ENCODE measurements at regions not wholly inside any gene's neighbourhood (a gene's known extent, or its start where the extent isn't known, plus 50 kb on each side); places are given as distances from the start of the nearest gene placed in this dataset.

GRCh38 chr6:4372866-4373265 lies 237.5 kb upstream of the ECI2 start:
- TF ChIP-seq RCOR1 (IDR thresholded peaks at IDR 0.05; ENCODE audit: borderline replicate concordance in 1 of 2, low read depth in 2 of 2, low read length in 2 of 2) (no peak), ZNF280A (IDR thresholded peaks at IDR 0.05; ENCODE audit: low read depth, partially characterized antibody) (no peak), NONO (IDR thresholded peaks at IDR 0.05; ENCODE audit: low read depth in 2 of 2, low read length in 1 of 2) (no peak), HNRNPH1 (optimal IDR thresholded peaks at IDR 0.05; ENCODE audit: low read depth, low read length) (no peak), PCBP2 (IDR thresholded peaks at IDR 0.05; ENCODE audit: low read depth, low read length, poor library complexity, severe bottlenecking) (no peak), ZNF444 (CRISPR knock-in tag; IDR thresholded peaks at IDR 0.05) (no peak), SMARCA4 (IDR thresholded peaks at IDR 0.05) (no peak)

All from K562 (cell line).